Left ventricle myocardium inferior (tissue), 1 donor: ENCODE measurements at regions not wholly inside any gene's neighbourhood (a gene's known extent, or its start where the extent isn't known, plus 50 kb on each side); places are given as distances from the start of the nearest gene placed in this dataset.

Source experiments
- DNase-seq: peaks from one replicate; pipeline ENCODE4 v3.0.0-alpha.2; 2020
- H3K27ac ChIP-seq: fragments of 200-600 bp; replicated peaks from 2 replicates; pipeline ENCODE4 v1.8.0; 2021
- H3K27me3 ChIP-seq: fragments of 200-600 bp; 2 replicates; pipeline ENCODE4 v1.8.0; 2021; ENCODE audit warnings: low read depth
- H3K36me3 ChIP-seq: fragments of 200-600 bp; 2 replicates; pipeline ENCODE4 v1.8.0; 2021
- H3K4me1 ChIP-seq: fragments of 200-600 bp; 2 replicates; pipeline ENCODE4 v1.8.0; 2021
- H3K4me3 ChIP-seq: fragments of 200-600 bp; 2 replicates; pipeline ENCODE4 v1.8.0; 2021; ENCODE audit warnings: mild to moderate bottlenecking, moderate library complexity
- H3K9me3 ChIP-seq: fragments of 200-600 bp; replicated peaks from 2 replicates; pipeline ENCODE4 v1.8.0; 2021
- CTCF ChIP-seq: fragments of 200-600 bp; IDR thresholded peaks from 2 replicates; pipeline ENCODE4 v1.8.0; 2021; ENCODE audit warnings: antibody characterized with exemption, mild to moderate bottlenecking, borderline replicate concordance
- intact Hi-C: fragments of 100-400 bp; cut with micrococcal nuclease; formaldehyde crosslinking; loops from one replicate; pipeline ENCODE4 v1.11.0; 2022
- donor health status: DM: no; HTN: yes; CAD: no; lungs with severe emphysema.

GRCh38 chr3:130820976-130821375 is 72.9 kb upstream of the ATP2C1 start:
- DNase-seq = no peak
- no peak for TF ChIP-seq CTCF
- Histone ChIP-seq H3K9me3 (no peaks in the 10 kb centered on the region), H3K4me1 (no peaks in the 10 kb centered on the region), H3K27me3 (no peaks in the 10 kb centered on the region), H3K36me3 (no peaks in the 10 kb centered on the region), H3K27ac (no peak overlapping the region), H3K4me3 (no peak overlapping the region)
- intact Hi-C loops = no loop called here

GRCh38 chr3:130821806-130822205 is 72.1 kb upstream of the ATP2C1 start:
- no peaks in the 10 kb centered on the region for H3K9me3 ChIP-seq
- H3K4me3 ChIP-seq = no peak overlapping the region
- no peaks in the 10 kb centered on the region for H3K27me3 ChIP-seq
- H3K36me3 ChIP-seq = no peaks in the 10 kb centered on the region
- intact Hi-C loops = no loop called here
- no peak for TF ChIP-seq CTCF
- no peak for DNase-seq
- no peak overlapping the region for H3K27ac ChIP-seq
- no peaks in the 10 kb centered on the region for H3K4me1 ChIP-seq

GRCh38 chr3:130823241-130823884 is 70.5 kb upstream of the ATP2C1 start:
- no peak for DNase-seq
- Histone ChIP-seq H3K27me3 (no peaks in the 10 kb centered on the region), H3K4me3 (no peak overlapping the region), H3K36me3 (no peaks in the 10 kb centered on the region), H3K9me3 (no peaks in the 10 kb centered on the region), H3K4me1 (no peaks in the 10 kb centered on the region), H3K27ac (no peak overlapping the region)
- intact Hi-C loops = no loop called here
- TF ChIP-seq CTCF = no peak

- intact Hi-C loops = no loop called here
- no peaks in the 10 kb centered on the region for H3K27me3 ChIP-seq
Observed at GRCh38 chr3:130823996-130824395, 69.9 kb upstream of the ATP2C1 start.

GRCh38 chr3:130825762-130826299 is 68.1 kb upstream of the ATP2C1 start:
- Histone ChIP-seq H3K4me1 (no peaks in the 10 kb centered on the region), H3K27me3 (no peaks in the 10 kb centered on the region), H3K36me3 (no peaks in the 10 kb centered on the region), H3K4me3 (no peak overlapping the region), H3K9me3 (no peaks in the 10 kb centered on the region), H3K27ac (no peak overlapping the region)
- intact Hi-C loops = no loop called here
- no peak for TF ChIP-seq CTCF
- no peak for DNase-seq

More at GRCh38 chr3:130823996-130824395, 69.9 kb upstream of the ATP2C1 start:
- no peak overlapping the region for H3K27ac ChIP-seq
- no peaks in the 10 kb centered on the region for H3K36me3 ChIP-seq
- no peak overlapping the region for H3K4me3 ChIP-seq
- H3K4me1 ChIP-seq = no peaks in the 10 kb centered on the region
- H3K9me3 ChIP-seq = no peaks in the 10 kb centered on the region
- DNase-seq = no peak
- TF ChIP-seq CTCF = no peak
